ENCODE measurements at regions not wholly inside any gene's neighbourhood (a gene's known extent, or its start where the extent isn't known, plus 50 kb on each side); places are given as distances from the start of the nearest gene placed in this dataset.
"Not testable (repeated sequence)": the region's sequence is repeated elsewhere in the genome, so short reads cannot be mapped to it uniquely, and the experiment has no call there.

- DNase-seq: no peak
These were observed 55.2 kb upstream of the SLIT2 start for GRCh38 chr4:20196476-20196875.

DNA sequence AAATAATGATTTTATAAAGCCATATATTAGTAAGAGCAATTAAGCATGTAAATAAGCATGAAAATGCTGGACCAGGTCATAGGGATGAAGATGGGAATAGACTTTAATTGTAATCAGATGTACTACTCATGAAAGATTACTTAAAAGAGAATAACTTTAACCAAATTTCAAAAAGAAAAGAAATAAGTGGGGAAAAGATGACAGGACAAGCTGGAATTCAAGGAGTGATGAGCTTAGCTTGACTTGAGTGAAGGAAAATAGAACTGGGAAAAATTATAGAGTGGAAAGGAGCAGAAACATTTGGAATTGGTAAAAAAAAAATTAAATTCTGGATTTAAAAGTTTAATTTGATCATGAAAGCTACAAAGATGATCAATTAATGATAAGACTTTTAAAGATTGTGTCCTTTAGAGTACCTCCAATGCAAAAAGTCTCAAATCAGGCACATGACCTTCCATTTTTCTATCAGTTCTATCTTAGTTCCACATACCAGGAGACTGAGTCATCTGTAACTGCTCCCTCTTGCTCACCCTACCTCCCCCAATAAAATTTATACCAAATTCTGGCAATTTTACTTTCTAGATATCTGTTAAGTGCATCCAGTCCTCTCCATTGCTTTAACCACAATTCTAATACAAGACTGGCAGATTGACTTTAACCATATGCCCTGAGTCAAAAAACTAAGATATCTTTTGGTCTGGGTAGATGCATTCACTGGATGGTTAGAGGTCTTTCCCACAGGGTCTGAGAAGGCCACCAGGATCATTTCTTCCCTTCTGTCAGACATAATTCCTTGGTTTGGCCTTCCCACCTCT lies 56.4 kb upstream of the SLIT2 start:
- peak; percentile 88 for DNase-seq

DNA sequence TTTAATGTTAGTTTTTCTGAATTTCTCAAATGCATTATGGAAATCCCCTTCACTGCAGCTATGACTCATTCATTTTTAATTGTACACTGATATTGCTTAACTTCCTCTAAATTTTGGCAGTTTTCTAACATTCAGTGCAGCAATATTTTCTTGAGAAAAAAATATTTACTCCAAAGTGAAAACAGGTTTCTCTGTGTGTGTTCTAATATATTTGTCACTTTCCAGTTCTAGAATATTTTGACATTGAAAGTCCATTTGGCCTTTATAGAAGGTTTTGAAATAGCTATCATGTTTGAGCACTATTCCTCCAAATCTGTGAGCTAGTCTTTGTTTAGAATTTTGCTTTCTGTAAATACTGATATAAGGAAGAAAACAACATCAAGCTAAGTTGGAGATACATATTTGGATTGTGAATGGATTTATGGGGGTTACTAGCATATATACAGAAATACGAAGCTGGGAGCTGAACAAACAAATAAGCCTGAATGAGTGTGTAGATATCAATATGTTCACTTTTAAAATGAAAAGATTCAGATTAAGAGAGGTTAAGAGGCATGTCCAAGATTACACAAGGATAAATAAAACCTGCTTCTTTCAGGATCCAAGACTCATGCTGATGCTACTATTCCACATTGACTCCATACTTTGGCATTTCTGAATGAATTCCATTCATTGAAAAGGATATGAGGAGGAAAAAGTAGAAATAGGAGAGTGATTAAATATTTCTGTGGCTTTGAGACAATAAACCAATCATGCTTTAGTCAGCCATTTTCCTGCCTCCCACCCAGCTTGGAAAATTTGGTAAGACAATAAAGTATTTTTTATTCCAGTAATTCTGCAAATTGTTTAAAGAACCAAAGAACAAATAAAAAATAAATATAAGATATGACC lies 57.3 kb upstream of the SLIT2 start:
- DNase-seq: peak; percentile 93

DNA sequence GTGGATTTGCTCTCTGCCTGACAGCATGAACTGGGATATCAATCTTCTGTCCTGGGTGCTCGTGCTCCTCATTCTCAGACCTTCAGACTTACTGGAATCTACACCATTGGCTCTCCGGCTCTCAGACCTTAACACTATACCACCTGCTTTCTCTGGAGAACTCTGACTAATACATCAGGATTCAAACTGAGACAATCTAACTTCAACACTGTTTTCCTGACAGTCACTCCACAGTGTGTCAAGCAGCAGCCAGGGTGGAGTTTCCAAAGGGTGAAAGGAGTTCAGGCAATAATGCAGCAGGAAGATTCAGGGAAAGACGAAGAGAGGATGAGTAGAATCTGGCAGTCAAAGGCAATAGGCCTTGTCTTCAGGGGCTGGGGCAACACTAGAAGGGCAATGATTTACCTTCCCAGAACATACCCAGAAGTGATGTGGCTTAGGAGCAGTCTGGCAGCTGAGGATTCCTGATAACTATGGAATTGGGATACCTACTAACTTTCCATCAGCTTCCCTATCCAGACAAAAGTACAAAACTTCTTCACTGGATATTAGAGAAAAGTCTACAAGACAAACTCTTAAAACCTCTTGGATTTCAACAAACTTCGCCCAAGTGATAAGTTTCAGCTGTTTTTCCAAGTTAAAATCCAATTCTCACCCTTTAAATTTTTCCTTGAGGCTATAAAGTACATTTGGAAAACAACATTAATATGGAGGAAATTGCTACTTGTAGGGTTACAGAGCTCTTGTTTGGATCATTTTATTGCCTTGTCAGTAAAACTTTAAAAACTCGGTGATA lies 58.4 kb upstream of the SLIT2 start:
- peak; percentile 57 for DNase-seq

DNA sequence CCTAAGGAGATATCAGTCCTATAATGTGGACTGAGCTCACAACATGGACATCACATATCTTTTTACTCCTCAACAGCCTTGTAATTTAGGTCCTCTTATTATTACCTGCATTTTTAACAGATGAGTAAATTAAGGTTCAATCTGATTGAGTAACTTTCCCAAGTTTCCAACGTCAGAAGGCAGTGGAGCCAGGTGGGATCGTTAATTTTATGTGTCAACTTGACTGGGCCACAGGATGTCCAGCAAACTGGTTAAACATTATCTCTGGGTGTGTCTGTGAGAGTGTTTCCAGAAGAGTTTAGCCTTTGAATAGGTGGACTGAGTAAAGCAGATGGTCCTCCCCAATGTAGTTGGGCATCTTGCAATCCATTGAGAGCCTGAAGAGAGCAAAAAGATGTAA lies 59.0 kb upstream of the SLIT2 start:
- no peak for DNase-seq

GRCh38 chr4:20185103-20185502 lies 66.6 kb upstream of the SLIT2 start:
- DNase-seq: no peak

- not testable (repeated sequence) for DNase-seq
These were observed 68.6 kb upstream of the SLIT2 start for GRCh38 chr4:20183131-20183530.

DNA sequence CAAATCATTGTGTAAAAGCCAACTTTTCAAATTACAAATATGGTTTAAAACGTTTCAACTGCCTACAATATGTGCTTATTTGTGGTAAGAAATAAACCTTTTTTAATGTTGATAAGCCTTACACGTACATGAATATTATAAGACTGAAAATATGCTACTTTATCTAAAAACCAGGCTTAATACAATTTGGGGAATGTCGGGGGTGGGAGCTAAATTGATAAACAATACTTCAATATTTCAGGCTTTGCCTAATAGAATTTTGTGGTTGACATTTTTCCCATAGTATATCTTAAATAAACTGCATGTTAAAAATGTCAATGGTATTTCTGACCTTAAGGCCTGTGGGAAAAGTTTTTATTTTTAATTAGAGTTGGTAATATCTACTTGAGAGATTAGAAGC lies 69.8 kb upstream of the SLIT2 start:
- no peak for DNase-seq

DNA sequence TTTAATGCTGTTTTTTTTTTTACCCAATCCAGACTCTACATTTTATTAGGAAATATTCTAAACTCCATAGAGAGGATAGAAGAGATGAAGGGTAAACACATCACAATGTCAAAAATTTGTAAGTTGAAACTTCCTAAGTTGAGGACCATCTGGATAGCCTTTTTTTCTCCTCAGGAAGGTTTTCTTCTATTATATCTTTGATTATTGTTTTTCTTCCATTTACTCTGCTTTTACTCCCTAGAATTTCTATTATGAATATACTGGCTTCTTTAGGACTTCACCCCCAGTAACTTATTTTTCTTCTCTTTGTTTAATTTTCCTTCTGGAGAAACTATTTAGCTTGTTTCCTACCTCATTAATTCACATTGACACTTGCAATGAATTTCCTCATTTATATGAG lies 71.2 kb upstream of the SLIT2 start:
- no peak for DNase-seq

- DNase-seq: no peak
These were observed 72.7 kb upstream of the SLIT2 start for GRCh38 chr4:20178902-20179576.

GRCh38 chr4:20176881-20177280 lies 74.8 kb upstream of the SLIT2 start:
- no peak for DNase-seq

DNA sequence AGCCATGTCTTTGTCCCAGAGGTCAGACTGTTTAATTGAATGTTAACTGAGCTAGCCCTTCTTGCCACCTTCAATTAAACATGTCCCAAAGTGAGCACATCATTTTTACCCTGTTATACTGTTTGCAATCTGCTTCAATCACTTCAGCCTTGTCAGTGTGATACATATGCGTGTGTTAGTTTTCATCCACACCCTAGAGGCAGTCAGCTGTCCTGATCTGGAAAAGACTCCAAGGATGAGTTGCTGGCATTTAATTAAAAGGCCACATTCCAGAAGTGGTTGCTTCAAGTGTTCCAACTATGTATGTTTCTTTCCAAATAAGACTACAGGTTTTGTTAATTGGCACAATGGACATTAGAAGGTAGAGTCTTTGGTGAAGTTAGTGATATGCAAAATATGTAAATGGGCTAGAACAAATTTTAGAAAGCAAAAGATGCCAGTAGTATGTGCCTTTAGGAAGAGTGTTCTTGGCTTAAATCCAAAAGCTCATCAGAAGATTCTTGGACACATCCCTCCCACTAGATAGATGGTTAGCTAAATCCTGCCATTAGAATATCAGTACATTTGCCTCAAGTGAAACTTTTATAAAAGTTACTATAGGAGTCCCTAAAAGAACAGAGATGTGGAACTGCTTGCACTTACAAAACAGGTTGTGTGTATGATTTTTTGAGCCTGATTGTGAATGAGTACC lies 79.5 kb upstream of the SLIT2 start:
- DNase-seq: no peak

- DNase-seq: no peak
These were observed 85.2 kb upstream of the SLIT2 start for GRCh38 chr4:20166544-20166943.

- no peak for DNase-seq
These were observed 92.2 kb upstream of the SLIT2 start for GRCh38 chr4:20159516-20159915.

GRCh38 chr4:20158195-20158594 lies 93.5 kb upstream of the SLIT2 start:
- peak; percentile 41 for DNase-seq

- peak; percentile 12 for DNase-seq
These were observed 100.3 kb upstream of the SLIT2 start for GRCh38 chr4:20151436-20151835.

DNA sequence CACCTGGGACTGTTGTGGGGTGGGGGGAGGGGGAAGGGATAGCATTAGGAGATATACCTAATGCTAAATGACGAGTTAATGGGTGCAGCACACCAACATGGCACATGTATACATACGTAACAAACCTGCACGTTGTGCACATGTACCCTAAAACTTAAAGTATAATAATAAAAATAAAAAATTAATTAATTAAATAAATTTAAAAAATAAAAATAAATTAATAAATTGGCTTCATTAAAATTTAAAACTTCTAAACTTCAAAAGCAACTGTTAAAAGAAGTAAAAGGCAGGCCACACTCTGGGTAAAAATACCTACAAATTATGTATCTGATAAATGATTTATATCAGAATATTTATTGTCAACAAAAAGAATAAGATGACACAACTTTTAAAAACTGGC lies 102.6 kb upstream of the SLIT2 start:
- DNase-seq: not testable (repeated sequence)

DNA sequence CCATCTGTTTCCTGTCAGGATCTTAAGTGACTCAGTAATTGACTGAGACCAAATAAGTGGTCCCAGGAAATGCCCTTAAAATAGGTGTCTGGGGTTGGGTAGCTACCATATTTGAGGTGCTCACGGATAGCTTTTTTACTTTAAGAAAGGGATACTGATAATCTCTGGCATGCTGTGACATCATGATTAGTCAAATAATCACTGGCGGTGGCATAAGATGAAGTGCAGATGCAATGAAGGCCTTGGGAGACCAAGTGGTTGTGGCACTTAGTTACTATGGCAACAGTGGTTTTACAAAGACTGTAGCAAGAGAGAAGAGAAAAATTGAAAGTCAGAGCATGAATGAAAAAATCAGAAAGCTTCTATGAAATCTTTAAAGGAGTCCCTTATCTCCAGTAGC lies 114.5 kb upstream of the SLIT2 start:
- peak; percentile 66 for DNase-seq

DNA sequence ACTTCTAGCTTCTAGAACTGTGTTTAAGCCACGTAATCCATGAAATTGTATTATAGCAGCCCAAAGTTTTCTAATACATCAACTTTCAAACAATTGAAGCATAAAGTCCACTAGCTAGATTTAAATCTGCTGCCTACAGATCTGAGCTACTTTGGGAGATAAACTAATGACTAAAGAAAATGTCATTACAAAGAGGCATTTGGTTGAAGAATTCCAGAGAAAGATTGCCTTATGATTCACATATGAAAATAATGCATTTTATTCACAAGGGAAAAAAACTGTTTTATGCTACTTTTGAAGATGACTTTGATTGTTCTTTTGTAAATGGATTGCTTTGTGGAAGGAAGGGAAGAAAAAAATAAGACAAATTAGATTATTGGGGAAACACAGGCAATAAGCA lies 124.1 kb upstream of the SLIT2 start:
- peak; percentile 45 for DNase-seq

DNA sequence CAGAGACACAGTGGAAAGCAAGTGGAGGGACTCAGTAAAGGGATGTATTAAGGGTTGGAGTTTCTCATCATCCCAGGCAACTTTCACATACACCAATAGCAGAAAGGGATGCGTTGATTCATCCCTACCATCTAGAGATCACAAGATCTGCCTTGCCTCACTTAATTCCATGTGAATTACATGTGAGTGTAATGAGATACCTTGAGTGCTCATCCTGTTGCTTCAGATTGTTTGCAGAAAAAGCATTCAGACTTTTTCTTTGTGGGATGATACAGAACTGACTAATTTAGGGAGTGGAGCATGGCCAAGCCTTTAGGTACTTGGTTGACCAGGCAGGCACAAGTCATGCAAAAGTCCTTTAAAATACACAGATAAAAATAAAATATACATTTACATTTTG lies 124.8 kb upstream of the SLIT2 start:
- peak; percentile 72 for DNase-seq

GRCh38 chr4:20124317-20125026 lies 127.2 kb upstream of the SLIT2 start:
- no peak for DNase-seq
